HEK293 (cell line): ENCODE measurements at regions not wholly inside any gene's neighbourhood (a gene's known extent, or its start where the extent isn't known, plus 50 kb on each side); places are given as distances from the start of the nearest gene placed in this dataset.

ENCODE experiments used
- HOXD13 ChIP-seq: sonication (generic); formaldehyde crosslinking; IDR thresholded peaks from 2 replicates; pipeline ENCODE4 v1.8.0; 2022; ENCODE audit warnings: missing genetic modification reagents, borderline replicate concordance
- PRDM1 ChIP-seq: fragments of 450-650 bp; formaldehyde crosslinking; IDR thresholded peaks from 2 replicates; pipeline ENCODE4; 2016; ENCODE audit warnings: missing biosample characterization, missing genetic modification characterization
- TCF7L2 ChIP-seq: IDR thresholded peaks from 2 replicates; pipeline ENCODE4 v1.6.1; 2011; ENCODE audit warnings: low read depth, mild to moderate bottlenecking, inconsistent platforms, low read length, moderate library complexity, borderline replicate concordance
- ZNF121 ChIP-seq: fragments of 450-650 bp; formaldehyde crosslinking; IDR thresholded peaks from 2 replicates; pipeline ENCODE4 v1.5.1; 2016; ENCODE audit warnings: missing biosample characterization, missing genetic modification characterization
- ZNF280D ChIP-seq: fragments of 450-650 bp; formaldehyde crosslinking; IDR thresholded peaks from 2 replicates; pipeline ENCODE4 v1.5.1; 2016; ENCODE audit warnings: missing biosample characterization, missing genetic modification characterization
- ZNF571 ChIP-seq: fragments of 450-650 bp; formaldehyde crosslinking; IDR thresholded peaks from 2 replicates; pipeline ENCODE4 v1.5.0; 2017; ENCODE audit warnings: missing biosample characterization, missing genetic modification characterization
- ZNF76 ChIP-seq: fragments of 450-650 bp; formaldehyde crosslinking; IDR thresholded peaks from 2 replicates; pipeline ENCODE4; 2016; ENCODE audit warnings: low read depth, missing biosample characterization, missing genetic modification characterization, borderline replicate concordance
- ZNF768 ChIP-seq: fragments of 450-650 bp; formaldehyde crosslinking; IDR thresholded peaks from 2 replicates; pipeline ENCODE4 v1.5.1; 2018; ENCODE audit warnings: missing biosample characterization, mild to moderate bottlenecking, missing genetic modification characterization
- ZNF776 ChIP-seq: fragments of 450-650 bp; formaldehyde crosslinking; IDR thresholded peaks from 2 replicates; pipeline ENCODE4 v1.5.0; 2017; ENCODE audit warnings: missing biosample characterization, missing genetic modification characterization, borderline replicate concordance
- TF ChIP-seq, protein P1 (sequence below): fragments of 450-650 bp; formaldehyde crosslinking; IDR thresholded peaks from 2 replicates; pipeline ENCODE4 v1.5.1; 2016; ENCODE audit warnings: missing biosample characterization, missing genetic modification characterization
- TF ChIP-seq, protein P2 (sequence below): fragments of 450-650 bp; formaldehyde crosslinking; IDR thresholded peaks from 2 replicates; pipeline ENCODE4 v1.5.1; 2016; ENCODE audit warnings: missing biosample characterization, missing genetic modification characterization, low read depth
- TF ChIP-seq, protein P3 (sequence below): fragments of 450-650 bp; formaldehyde crosslinking; IDR thresholded peaks from 2 replicates; pipeline ENCODE4 v1.5.1; 2016; ENCODE audit warnings: missing biosample characterization, missing genetic modification characterization
- TF ChIP-seq, protein P4 (sequence below): fragments of 450-650 bp; formaldehyde crosslinking; IDR thresholded peaks from 2 replicates; pipeline ENCODE4 v1.5.1; 2016; ENCODE audit warnings: missing biosample characterization, missing genetic modification characterization

GRCh38 chr20:19099596-19100545, 112.6 kb upstream of the SLC24A3 start:
- TF ChIP-seq ZNF76 (tag by site-specific recombination) (no peak), PRDM1 (tag by site-specific recombination) (no peak), HOXD13 (CRISPR knock-in tag) (no peak), TCF7L2 (no peak), ZNF121 (no peak), ZNF768 (tag by site-specific recombination) (no peak), ZNF776 (no peak), ZNF571 (tag by site-specific recombination) (no peak), ZNF280D (tag by site-specific recombination) (no peak)
- TF ChIP-seq, protein P1, sequence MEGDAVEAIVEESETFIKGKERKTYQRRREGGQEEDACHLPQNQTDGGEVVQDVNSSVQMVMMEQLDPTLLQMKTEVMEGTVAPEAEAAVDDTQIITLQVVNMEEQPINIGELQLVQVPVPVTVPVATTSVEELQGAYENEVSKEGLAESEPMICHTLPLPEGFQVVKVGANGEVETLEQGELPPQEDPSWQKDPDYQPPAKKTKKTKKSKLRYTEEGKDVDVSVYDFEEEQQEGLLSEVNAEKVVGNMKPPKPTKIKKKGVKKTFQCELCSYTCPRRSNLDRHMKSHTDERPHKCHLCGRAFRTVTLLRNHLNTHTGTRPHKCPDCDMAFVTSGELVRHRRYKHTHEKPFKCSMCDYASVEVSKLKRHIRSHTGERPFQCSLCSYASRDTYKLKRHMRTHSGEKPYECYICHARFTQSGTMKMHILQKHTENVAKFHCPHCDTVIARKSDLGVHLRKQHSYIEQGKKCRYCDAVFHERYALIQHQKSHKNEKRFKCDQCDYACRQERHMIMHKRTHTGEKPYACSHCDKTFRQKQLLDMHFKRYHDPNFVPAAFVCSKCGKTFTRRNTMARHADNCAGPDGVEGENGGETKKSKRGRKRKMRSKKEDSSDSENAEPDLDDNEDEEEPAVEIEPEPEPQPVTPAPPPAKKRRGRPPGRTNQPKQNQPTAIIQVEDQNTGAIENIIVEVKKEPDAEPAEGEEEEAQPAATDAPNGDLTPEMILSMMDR (tag by site-specific recombination), result no peak
- TF ChIP-seq, protein P2, sequence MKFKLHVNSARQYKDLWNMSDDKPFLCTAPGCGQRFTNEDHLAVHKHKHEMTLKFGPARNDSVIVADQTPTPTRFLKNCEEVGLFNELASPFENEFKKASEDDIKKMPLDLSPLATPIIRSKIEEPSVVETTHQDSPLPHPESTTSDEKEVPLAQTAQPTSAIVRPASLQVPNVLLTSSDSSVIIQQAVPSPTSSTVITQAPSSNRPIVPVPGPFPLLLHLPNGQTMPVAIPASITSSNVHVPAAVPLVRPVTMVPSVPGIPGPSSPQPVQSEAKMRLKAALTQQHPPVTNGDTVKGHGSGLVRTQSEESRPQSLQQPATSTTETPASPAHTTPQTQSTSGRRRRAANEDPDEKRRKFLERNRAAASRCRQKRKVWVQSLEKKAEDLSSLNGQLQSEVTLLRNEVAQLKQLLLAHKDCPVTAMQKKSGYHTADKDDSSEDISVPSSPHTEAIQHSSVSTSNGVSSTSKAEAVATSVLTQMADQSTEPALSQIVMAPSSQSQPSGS (tag by site-specific recombination), result no peak
- TF ChIP-seq, protein P3, sequence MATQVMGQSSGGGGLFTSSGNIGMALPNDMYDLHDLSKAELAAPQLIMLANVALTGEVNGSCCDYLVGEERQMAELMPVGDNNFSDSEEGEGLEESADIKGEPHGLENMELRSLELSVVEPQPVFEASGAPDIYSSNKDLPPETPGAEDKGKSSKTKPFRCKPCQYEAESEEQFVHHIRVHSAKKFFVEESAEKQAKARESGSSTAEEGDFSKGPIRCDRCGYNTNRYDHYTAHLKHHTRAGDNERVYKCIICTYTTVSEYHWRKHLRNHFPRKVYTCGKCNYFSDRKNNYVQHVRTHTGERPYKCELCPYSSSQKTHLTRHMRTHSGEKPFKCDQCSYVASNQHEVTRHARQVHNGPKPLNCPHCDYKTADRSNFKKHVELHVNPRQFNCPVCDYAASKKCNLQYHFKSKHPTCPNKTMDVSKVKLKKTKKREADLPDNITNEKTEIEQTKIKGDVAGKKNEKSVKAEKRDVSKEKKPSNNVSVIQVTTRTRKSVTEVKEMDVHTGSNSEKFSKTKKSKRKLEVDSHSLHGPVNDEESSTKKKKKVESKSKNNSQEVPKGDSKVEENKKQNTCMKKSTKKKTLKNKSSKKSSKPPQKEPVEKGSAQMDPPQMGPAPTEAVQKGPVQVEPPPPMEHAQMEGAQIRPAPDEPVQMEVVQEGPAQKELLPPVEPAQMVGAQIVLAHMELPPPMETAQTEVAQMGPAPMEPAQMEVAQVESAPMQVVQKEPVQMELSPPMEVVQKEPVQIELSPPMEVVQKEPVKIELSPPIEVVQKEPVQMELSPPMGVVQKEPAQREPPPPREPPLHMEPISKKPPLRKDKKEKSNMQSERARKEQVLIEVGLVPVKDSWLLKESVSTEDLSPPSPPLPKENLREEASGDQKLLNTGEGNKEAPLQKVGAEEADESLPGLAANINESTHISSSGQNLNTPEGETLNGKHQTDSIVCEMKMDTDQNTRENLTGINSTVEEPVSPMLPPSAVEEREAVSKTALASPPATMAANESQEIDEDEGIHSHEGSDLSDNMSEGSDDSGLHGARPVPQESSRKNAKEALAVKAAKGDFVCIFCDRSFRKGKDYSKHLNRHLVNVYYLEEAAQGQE (tag by site-specific recombination), result no peak
- TF ChIP-seq, protein P4, sequence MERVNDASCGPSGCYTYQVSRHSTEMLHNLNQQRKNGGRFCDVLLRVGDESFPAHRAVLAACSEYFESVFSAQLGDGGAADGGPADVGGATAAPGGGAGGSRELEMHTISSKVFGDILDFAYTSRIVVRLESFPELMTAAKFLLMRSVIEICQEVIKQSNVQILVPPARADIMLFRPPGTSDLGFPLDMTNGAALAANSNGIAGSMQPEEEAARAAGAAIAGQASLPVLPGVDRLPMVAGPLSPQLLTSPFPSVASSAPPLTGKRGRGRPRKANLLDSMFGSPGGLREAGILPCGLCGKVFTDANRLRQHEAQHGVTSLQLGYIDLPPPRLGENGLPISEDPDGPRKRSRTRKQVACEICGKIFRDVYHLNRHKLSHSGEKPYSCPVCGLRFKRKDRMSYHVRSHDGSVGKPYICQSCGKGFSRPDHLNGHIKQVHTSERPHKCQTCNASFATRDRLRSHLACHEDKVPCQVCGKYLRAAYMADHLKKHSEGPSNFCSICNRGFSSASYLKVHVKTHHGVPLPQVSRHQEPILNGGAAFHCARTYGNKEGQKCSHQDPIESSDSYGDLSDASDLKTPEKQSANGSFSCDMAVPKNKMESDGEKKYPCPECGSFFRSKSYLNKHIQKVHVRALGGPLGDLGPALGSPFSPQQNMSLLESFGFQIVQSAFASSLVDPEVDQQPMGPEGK (tag by site-specific recombination), result no peak
